Muscle of back (tissue), 3 donors: ENCODE measurements at regions not wholly inside any gene's neighbourhood (a gene's known extent, or its start where the extent isn't known, plus 50 kb on each side); places are given as distances from the start of the nearest gene placed in this dataset.
"Not testable (repeated sequence)": the region's sequence is repeated elsewhere in the genome, so short reads cannot be mapped to it uniquely, and the experiment has no call there.

Source experiments
- DNase-seq, 3 donors: peaks; one replicate each; pipeline versions ENCODE4 v3.0.0 to v3.0.0-alpha.2; 2013

DNA sequence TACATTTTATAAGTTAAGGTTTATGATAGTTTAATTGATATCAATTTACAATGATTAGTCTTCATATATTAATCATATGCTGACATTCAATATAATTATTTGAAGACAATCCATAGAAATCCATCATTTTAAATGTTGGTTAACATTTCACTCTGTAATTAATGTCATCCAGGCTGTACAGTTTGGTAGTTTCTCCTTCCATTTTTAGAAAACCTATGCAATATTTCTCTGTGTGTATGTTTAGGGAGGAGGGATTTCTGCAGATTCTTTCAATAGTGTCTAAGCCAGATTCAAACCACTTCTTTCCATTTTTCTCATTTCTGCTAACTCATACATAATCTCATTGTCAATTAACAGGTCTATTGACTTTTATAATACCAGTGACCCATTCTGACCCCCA, 1159.0 kb upstream of the ATXN8OS start:
- no peak for DNase-seq

DNA sequence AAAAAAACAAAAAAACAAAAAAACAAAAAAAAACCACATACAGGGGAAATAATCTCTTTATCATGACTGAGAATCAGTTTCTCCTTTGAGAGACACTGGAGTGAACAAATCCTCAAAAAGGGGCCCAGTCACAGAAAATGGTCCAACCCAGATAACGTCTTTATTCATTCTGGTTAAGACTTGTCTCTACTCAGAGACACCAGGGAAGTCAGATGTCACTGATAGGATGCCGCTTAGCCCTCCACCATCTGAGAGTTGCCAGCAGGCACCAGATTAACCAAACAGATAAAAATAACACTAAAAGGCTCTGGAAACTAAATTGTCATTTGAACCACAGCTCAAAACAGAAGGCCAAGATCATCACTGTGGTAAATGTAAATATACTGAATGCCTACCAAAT, 1163.4 kb upstream of the ATXN8OS start:
- no peak for DNase-seq

DNA sequence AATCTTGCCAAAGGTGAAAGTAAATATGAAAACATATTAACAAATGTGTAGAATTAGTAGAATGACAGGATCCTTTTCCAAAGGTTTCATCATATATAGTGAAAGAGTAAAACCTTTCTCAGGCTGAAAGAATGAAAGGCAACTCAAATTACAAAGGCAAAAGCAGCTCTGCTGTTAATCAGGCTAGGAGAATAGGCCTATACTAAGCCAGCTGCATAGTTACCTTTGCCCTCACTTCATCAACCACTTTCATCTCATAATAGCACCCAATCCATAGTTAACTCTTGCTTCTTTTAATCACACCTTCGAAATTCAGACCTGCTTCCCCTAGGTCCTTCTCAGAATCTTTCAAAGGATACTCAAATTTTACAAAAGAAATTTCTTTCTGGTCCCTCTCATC, 1167.6 kb upstream of the ATXN8OS start:
- no peak for DNase-seq

- DNase-seq = no peak
These were observed 1169.0 kb upstream of the ATXN8OS start for GRCh38 chr13:68938639-68939038.

GRCh38 chr13:68929075-68929745, 1178.4 kb upstream of the ATXN8OS start:
- DNase-seq = no peak

GRCh38 chr13:68927387-68928026, 1180.1 kb upstream of the ATXN8OS start:
- peak in 2 of 3 donors; percentile 6 to 20 for DNase-seq

- no peak for DNase-seq
These were observed 1183.6 kb upstream of the ATXN8OS start for GRCh38 chr13:68923995-68924394.

DNA sequence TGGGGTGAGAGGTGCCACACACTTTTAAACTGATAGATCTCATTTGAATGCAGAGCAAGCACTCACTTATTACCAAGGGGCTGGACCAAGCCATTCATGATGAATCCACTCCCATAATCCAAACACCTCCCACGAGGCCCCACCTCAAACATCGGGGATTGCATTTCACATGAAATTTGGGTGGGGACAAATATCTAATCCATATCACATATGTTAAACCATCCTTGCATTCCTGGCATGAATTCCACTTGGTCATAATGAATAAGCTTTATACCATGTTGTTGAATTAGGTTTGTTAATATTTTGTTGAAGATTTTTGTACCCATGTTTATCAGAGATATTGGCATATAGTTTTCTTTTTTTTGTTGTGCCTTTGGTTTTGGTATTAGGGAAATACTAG, 1198.7 kb upstream of the ATXN8OS start:
- no peak for DNase-seq

DNA sequence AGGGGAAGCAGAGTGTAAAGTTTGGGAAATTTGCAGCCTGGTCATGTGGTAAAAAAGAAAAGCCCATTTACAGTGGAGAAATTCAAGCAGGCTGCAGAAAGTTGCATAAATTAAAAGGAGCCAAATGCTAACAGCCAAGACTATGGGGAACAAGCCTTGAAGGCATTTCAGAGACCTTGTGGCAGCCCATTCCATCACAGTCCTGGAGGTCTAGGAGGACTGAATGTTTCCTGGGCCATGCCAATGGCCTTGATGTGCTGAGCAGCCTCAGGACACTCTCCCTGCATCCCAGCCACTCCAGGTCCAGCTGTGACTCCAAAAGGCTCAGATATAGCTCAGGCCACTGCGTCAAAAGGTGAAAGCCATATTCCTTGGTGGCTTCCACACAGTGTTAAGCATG, 1202.4 kb upstream of the ATXN8OS start:
- no peak for DNase-seq

DNA sequence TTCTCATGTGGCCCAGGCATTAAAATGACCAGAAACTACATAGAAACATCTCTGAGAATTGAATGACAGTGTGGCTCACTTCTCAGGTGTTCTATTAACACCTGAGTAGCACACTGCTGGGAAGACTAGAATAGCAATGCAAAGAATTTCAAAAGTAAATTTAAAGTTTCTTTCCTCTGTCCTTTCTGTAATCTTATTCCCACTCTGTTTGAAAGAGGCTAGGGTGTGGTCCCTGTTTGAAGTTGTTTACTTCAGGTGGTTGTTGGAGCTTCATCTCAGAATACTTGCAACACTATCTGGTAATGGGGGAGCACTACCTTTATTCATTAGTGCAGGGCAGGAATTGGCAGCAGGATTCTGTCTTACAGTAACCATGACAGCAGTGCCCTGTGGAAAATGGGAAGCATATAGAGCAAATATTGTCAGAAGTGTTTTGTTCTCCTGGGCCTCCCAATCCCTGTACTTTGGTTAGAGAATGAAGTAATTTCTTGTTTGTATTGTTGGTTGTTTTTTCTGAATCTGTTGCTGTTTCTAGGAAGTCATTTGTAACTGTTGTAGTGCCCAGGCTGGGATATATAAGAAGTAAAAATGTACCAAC, 1210.2 kb upstream of the ATXN8OS start:
- no peak for DNase-seq

GRCh38 chr13:68895696-68896095, 1211.9 kb upstream of the ATXN8OS start:
- no peak for DNase-seq

- DNase-seq = not testable (repeated sequence)
These were observed 1213.9 kb upstream of the ATXN8OS start for GRCh38 chr13:68893721-68894120.

- not testable (repeated sequence) for DNase-seq
These were observed 1215.0 kb upstream of the ATXN8OS start for GRCh38 chr13:68892596-68892995.

GRCh38 chr13:68890101-68890500, 1217.5 kb upstream of the ATXN8OS start:
- not testable (repeated sequence) for DNase-seq

GRCh38 chr13:68888832-68889231, 1218.8 kb upstream of the ATXN8OS start:
- DNase-seq = no peak

DNA sequence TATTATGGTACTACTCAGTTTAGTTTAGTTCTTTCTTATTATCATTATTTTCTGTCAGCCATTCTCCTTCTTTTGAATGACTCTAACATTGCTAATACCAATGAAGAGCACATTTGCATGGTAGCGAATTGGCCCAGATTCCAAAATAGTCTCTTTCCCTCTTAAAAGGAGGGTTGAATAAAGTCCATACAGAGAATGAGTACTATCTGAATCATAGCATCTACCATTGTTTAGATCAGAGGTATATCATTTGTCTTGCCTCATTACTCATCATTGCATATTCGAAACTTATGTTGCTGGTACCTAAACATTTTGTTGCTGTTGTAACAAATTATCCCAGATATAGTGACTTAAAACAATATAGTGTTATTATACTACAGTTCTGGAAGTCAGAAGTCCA, 1235.3 kb upstream of the ATXN8OS start:
- DNase-seq = no peak

- no peak for DNase-seq
These were observed 1256.6 kb upstream of the ATXN8OS start for GRCh38 chr13:68851026-68851425.

DNA sequence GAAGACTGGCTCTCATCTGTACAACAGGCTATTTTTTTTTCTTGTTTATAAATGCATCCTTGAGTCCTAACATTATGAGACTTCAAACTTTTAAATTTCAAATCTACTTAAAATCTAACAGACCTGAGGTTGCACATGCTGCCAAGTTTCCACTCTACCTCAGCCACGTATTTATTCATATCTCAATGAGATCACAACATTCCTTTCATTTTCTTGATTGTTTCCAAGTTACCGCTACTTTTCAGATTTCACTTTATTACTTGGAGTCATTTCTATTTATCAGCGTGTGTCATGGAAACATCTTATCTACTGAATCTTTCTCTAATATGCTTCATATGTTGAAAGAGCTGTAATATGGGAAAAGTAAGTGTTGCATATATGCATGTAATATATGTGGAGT, 1257.5 kb upstream of the ATXN8OS start:
- DNase-seq = peak in 2 of 3 donors; percentile 7 to 11

- DNase-seq = no peak
These were observed 1261.0 kb upstream of the ATXN8OS start for GRCh38 chr13:68846663-68847062.

- no peak for DNase-seq
These were observed 1273.3 kb upstream of the ATXN8OS start for GRCh38 chr13:68834375-68834774.

DNA sequence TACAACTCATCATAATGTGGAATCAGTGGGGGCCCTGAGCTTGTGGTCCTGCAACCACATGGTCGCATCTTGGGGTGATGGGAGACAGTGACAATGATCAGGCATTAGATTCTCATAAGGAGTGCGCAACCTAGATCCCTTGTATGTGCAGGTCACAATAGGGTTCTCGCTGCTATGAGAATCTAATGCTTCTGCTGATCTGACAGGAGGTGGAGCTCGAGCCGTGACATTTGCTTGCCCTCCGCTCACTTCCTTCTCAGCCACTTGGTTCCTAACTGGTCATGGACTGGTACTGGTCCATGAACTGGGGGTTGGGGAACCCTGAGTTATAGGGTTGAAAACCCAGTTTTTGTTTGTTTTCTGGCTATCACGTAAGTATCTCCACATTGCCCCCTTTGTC, 1290.9 kb upstream of the ATXN8OS start:
- no peak for DNase-seq

DNA sequence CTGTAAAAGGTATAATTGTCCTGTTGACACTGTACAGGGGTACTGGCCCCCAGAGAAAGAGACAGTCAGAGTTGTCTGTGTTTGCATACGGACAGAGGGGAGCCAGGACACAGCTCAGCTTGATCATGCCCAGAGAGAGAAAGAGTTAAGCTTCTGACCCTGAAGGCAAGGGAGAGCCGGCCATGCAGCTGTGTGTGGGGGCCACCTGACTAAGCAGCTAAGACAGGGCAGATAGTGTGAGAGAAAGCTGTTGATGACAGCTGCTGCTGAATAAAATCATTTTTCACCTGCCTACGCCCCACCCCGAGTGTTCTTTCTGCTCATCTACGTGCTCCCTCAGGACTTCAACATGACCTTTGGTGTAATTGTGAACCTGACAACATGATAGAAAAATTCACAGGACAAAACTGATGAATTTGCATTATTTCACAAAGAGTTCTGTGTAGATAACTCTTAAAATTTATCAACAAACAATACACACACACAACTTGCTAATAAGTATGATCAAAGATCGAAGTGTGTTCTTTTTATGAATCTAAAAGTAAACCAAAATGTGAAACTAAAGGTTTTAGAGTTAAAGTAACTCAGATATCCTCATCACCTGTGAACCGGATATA, 1294.3 kb upstream of the ATXN8OS start:
- no peak for DNase-seq

GRCh38 chr13:68810660-68811059, 1297.0 kb upstream of the ATXN8OS start:
- no peak for DNase-seq
